ENCODE measurements at regions not wholly inside any gene's neighbourhood (a gene's known extent, or its start where the extent isn't known, plus 50 kb on each side); places are given as distances from the start of the nearest gene placed in this dataset.

DNA sequence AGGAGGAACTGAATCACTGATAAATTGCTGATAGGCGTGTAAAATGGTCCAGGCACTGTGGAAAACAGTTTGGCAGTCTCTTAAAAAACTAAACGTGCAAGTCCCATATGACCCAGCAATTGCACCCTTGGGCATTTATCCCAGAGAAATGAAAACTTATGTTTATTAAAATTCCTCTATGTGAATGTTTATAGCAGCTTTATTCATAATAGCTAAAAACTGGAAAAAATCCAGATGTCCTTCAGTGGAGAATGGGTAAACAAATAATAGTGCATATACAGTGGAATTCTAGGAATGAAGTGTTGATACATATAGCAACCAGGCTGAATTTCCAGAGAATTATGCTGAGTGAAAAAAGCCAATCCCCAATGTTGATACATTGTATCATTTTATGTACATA, 482.2 kb upstream of the PDZRN3 start:
- no peak for DNase-seq
- no peaks in the 10 kb centered on the region for H3K27me3 Mint-ChIP-seq (ENCODE audit: low read depth in 3 of 3)
- H3K4me3 Mint-ChIP-seq = no peak overlapping the region
- no peaks in the 10 kb centered on the region for H3K36me3 Mint-ChIP-seq
- peaks cover under 1 to 33% (median 17%) of the 10 kb centered on the region in 6 donors for H3K9me3 Mint-ChIP-seq
- no peak overlapping the region for H3K27ac Mint-ChIP-seq
- H3K4me1 Mint-ChIP-seq = no peaks in the 10 kb centered on the region

DNA sequence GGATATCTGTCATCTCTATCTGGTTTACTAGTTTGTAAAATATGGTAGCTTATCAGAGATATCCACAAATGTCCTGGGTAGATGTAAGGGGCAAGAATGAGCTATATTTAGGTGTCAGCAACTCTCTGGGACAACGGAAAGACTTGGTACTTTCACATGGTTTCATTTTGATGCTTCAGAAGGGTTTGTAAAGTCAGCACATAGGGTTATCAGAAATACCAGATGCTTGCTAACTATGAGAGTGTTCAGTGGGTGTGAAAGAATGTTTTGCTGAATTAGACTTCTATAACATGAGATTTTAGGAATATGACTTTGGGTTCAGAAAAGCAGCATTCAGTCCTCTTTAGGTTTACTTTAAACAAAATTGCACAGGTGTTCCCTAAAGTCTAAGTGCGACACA, 466.5 kb upstream of the PDZRN3 start:
- Mint-ChIP-seq H3K27me3 (ENCODE audit: low read depth in 3 of 3) (no peaks in the 10 kb centered on the region), H3K9me3 (peaks cover 2 to 38% (median 16%) of the 10 kb centered on the region in 6 donors), H3K4me1 (no peaks in the 10 kb centered on the region), H3K36me3 (no peaks in the 10 kb centered on the region), H3K27ac (no peak overlapping the region), H3K4me3 (no peak overlapping the region)
- DNase-seq = no peak

DNA sequence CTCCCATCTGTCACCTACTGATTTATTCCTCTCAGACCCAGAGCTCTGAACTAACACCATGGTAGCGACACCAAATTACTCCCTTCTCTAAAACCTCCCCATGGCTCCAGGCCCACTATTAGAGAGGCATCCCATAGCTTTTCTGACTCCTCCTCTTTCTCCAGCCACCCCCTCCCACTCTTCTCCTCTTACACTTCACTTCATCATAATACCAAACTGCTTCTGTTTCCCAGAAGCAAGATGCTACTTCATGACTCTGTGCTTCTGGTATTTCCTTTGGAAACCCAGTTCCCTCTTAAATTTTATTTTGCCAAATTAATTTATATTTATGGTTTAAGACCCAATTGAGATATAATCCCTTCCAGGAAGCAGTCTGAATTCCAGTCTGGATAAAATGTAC, 465.1 kb upstream of the PDZRN3 start:
- Mint-ChIP-seq H3K4me3 (no peak overlapping the region), H3K36me3 (no peaks in the 10 kb centered on the region)

DNA sequence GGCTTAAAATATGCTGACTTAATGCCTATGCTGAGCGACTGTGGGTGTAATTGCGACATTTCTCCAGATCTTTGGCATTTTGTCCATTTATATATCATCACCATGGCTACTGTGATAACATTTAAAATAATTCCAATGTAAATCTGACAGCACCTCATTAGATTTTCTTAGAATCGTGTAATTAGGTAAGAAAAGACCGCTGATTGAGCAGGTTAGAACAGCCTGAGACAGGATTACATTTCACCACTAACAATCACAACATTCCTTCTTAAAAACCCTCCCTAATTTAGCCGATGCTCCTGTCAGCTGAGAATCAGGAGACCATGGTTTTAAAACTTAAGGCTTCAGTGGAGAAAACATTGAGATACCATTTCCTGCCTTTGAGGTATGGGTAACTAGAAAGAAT, 455.3 kb upstream of the PDZRN3 start:
- Mint-ChIP-seq H3K4me1 (no peaks in the 10 kb centered on the region), H3K27me3 (ENCODE audit: low read depth in 3 of 3) (no peaks in the 10 kb centered on the region), H3K36me3 (no peaks in the 10 kb centered on the region), H3K27ac (no peak overlapping the region), H3K9me3 (peaks cover 7 to 40% (median 16%) of the 10 kb centered on the region in 6 donors), H3K4me3 (no peak overlapping the region)
- DNase-seq = no peak

More for the DNA sequence above, 465.1 kb upstream of the PDZRN3 start:
- Mint-ChIP-seq H3K27me3 (ENCODE audit: low read depth in 3 of 3) (no peaks in the 10 kb centered on the region), H3K9me3 (peaks cover 2 to 39% (median 17%) of the 10 kb centered on the region in 6 donors), H3K4me1 (no peaks in the 10 kb centered on the region), H3K27ac (no peak overlapping the region)
- DNase-seq = no peak

DNA sequence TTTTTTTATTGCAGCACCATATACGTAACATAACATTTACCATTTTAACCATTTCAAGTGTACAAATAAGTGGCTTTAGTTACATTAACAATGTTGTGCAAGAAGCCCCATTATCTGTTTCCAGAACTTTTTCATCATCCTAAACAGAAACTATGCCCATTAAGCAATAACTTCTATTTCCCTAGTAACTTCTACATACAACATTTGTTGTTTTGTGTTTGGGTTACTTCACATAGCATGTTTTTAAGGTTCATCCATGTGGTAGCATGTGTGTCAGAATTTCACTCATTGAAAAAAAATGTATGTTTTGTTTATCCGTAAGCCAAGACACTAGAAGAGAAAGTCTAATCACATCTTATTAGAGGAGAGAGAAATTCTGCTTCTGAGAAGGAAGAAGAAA, 450.5 kb upstream of the PDZRN3 start:
- Mint-ChIP-seq H3K27ac (no peak overlapping the region), H3K4me3 (no peak overlapping the region), H3K36me3 (no peaks in the 10 kb centered on the region), H3K9me3 (peaks cover 7 to 39% (median 9%) of the 10 kb centered on the region in 6 donors), H3K27me3 (ENCODE audit: low read depth in 3 of 3) (peaks cover 0 to 2% (median 0%) of the 10 kb centered on the region in 3 donors), H3K4me1 (no peaks in the 10 kb centered on the region)
- DNase-seq = no peak

DNA sequence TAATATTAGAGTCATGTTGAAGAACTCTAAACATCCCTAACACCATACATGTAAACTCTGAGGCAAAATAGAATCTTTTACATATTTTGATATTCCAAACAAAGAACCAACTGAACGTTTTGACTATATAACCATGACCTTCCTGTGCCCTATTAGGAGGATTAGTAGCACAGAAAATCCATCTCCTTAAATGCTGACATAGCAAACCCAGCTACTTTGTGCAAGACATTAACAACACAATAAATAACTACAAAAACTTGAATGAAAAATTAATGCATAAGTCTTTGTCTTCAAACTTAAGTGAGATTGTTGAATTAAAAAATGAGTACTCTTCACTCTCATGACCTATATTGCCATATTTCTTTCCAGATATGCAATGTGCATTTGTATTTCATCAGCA, 450.0 kb upstream of the PDZRN3 start:
- H3K27me3 Mint-ChIP-seq (ENCODE audit: low read depth in 3 of 3) = peaks cover 0 to 2% (median 0%) of the 10 kb centered on the region in 3 donors
- no peaks in the 10 kb centered on the region for H3K36me3 Mint-ChIP-seq
- DNase-seq = no peak
- no peaks in the 10 kb centered on the region for H3K4me1 Mint-ChIP-seq
- no peak overlapping the region for H3K4me3 Mint-ChIP-seq
- H3K27ac Mint-ChIP-seq = no peak overlapping the region
- H3K9me3 Mint-ChIP-seq = peaks cover 6 to 43% (median 10%) of the 10 kb centered on the region in 6 donors

DNA sequence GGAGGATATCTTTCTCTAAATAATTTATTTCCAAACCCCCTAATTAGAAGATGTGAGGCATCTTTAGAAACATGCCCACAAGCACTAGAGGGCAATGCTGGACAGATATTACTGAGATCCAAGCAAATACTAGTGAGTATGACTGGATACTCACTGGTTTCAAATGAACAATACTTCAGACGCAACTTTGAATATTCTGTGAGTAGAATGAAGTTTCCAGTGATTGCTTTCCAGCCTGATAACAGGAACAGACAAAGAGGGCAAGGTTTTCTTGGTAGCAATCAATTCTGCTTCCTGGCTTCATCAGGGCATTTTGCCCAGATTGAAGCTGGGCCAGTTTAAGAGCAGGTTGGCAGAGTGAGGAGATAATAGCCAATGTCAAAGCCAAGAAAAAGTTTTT, 442.6 kb upstream of the PDZRN3 start:
- Mint-ChIP-seq H3K4me3 (no peak overlapping the region), H3K4me1 (no peaks in the 10 kb centered on the region), H3K36me3 (no peaks in the 10 kb centered on the region), H3K9me3 (peaks cover 2 to 46% (median 12%) of the 10 kb centered on the region in 6 donors), H3K27me3 (ENCODE audit: low read depth in 3 of 3) (peaks cover 0 to 2% (median 1%) of the 10 kb centered on the region in 3 donors), H3K27ac (no peak overlapping the region)
- DNase-seq = no peak

DNA sequence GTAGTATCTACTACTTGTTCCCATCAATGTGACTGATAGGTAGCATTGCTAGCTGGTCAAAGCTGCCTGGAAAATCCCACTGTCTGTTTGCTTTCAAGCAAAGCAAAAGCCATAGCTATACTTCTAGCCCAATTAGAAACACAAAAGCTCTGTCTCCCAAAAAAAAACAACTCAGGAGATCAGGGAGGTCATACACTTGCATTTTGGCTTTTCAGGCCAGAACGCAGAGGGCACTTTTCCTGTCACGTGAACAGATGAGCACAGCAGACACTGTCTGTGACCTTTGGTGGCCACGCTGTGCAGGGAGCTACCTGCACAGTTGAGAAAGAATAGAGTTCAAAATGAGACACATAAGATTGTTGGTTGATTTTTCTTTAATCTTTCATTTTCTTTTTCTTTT, 441.7 kb upstream of the PDZRN3 start:
- DNase-seq = no peak
- Mint-ChIP-seq H3K4me3 (no peak overlapping the region), H3K27ac (no peak overlapping the region), H3K27me3 (ENCODE audit: low read depth in 3 of 3) (peaks cover 0 to 2% (median 1%) of the 10 kb centered on the region in 3 donors), H3K4me1 (no peaks in the 10 kb centered on the region), H3K36me3 (no peaks in the 10 kb centered on the region), H3K9me3 (peaks cover 4 to 46% (median 12%) of the 10 kb centered on the region in 6 donors)

DNA sequence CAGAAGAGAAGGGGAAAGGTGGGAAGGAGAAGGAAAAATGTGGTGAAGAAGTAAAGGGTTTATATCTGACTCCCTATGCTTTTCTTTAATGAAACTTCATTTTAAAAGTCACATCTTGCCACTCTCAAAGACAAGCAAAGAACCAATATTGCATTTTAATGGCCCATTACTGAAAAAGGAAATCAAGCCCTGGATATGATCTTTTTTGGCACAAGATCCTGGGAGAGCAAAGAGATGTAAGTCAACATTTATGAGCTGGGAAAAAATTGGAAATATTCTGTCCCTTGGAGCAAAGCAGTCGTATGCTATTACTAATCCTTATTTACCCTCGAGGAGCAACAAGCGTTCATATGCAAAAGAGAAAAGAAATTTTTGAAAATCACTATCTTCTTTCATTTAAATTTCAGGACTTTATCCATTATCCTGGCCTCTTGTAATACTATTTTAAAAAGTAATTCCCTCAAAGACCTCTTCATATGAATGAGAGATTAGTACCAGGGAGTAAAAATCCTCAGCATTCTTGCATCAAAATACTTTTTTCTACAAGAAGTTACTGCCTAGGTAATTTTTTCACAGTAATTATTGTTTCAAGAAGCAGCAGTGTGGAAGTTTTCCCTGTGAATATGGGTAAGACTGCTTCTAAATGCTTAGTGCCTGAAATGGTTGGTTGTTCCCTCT, 435.3 kb upstream of the PDZRN3 start:
- Mint-ChIP-seq H3K36me3 (no peaks in the 10 kb centered on the region), H3K9me3 (peaks cover 5 to 50% (median 9%) of the 10 kb centered on the region in 6 donors), H3K4me3 (no peak overlapping the region), H3K4me1 (no peaks in the 10 kb centered on the region), H3K27ac (no peak overlapping the region), H3K27me3 (ENCODE audit: low read depth in 3 of 3) (peaks cover 0 to 2% (median 0%) of the 10 kb centered on the region in 3 donors)
- no peak for DNase-seq

DNA sequence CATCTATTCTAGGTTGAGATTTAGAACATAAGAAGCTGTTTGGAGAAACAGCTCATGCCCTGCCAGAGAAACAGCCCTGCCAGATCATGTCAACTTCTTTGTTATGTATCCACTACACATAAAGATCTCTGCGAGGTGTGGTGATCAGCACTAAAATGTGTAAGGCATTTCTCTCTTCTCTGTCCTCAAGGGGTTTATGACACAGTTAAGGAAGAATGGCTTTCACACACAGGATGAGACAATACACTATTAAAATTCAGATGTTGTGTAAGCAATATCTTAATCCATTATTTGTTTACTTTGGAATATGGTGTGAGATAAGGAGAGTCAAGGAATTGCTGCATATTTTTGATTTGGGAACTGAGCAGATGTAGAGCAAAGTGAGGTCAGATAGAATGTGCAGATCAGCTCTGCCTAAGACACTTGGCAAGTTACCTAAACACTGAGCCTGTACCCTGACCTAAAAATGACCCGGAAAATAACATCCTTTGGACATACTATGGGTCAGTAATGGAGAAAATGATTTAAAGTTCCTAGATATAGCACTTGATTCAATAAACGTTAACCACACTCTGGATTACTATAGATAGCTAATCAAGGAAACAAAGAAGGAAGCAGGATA, 434.7 kb upstream of the PDZRN3 start:
- H3K4me1 Mint-ChIP-seq = no peaks in the 10 kb centered on the region
- DNase-seq = no peak
- H3K4me3 Mint-ChIP-seq = no peak overlapping the region
- H3K36me3 Mint-ChIP-seq = no peaks in the 10 kb centered on the region
- peaks cover 0 to 2% (median 0%) of the 10 kb centered on the region in 3 donors for H3K27me3 Mint-ChIP-seq (ENCODE audit: low read depth in 3 of 3)
- peaks cover 5 to 56% (median 11%) of the 10 kb centered on the region in 6 donors for H3K9me3 Mint-ChIP-seq
- no peak overlapping the region for H3K27ac Mint-ChIP-seq

DNA sequence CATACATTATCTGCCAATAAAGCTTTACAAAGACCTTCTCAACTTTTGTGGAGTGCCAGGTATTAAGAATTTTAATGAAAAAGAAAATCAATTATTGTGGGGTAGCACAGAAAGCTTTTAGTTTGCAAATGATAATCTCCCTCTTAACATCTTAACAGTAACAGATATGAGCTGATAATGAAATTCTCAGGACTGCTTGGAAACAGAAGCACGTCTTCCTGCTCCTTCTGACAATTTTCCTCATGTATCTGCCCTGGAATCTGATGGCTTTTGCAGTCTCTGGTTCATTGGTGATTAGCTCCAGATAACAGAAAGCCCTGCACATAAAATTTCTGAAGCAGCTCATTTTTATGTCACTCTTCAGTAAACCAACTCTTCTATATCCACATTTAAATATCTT, 432.4 kb upstream of the PDZRN3 start:
- Mint-ChIP-seq H3K27me3 (ENCODE audit: low read depth in 3 of 3) (peaks cover 0 to 2% (median 0%) of the 10 kb centered on the region in 3 donors), H3K36me3 (no peaks in the 10 kb centered on the region), H3K9me3 (peaks cover 6 to 52% (median 16%) of the 10 kb centered on the region in 6 donors), H3K4me1 (no peaks in the 10 kb centered on the region), H3K4me3 (no peak overlapping the region), H3K27ac (no peak overlapping the region)
- DNase-seq = no peak

DNA sequence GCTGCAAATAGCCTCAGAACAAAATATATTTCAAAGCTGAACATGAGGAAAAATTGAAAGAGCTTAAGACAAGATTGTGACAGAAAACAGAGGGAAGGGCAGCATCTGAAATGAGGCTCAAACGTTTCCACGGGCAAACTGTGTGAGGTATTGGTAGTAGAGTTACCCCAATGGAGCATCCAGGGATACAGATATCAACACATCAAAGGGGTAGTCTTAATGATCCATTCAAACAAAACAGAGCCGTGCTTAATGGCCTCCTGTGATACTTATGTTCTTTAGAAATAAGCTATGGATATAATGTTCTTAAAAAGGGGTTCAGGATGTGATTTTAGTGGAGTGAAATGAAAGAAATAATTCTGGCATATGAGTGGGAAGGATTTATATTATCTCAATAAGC, 430.3 kb upstream of the PDZRN3 start:
- peaks cover 6 to 49% (median 17%) of the 10 kb centered on the region in 6 donors for H3K9me3 Mint-ChIP-seq
- H3K36me3 Mint-ChIP-seq = no peaks in the 10 kb centered on the region
- no peaks in the 10 kb centered on the region for H3K27me3 Mint-ChIP-seq (ENCODE audit: low read depth in 3 of 3)
- DNase-seq = no peak
- H3K27ac Mint-ChIP-seq = no peak overlapping the region
- no peak overlapping the region for H3K4me3 Mint-ChIP-seq
- no peaks in the 10 kb centered on the region for H3K4me1 Mint-ChIP-seq

DNA sequence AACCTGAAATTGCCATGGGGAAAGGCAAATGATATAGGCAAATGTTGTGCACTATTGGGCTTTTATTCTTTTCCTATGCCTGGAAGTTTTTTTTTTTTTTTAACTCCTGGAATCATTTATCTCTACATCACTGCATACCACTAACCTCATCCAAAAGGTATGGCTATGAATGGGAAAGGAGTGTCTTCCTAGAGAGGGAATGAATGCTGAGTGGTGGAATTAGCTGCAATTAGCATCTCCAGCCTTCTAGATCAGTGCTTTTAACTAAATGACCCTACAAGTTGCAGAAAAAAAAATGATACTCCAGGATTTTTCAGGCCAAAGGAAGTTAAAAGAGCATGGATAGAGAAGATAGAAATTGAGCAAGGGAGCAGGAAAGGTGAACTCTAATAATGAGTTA, 429.8 kb upstream of the PDZRN3 start:
- peaks cover 6 to 44% (median 17%) of the 10 kb centered on the region in 6 donors for H3K9me3 Mint-ChIP-seq
- H3K4me3 Mint-ChIP-seq = no peak overlapping the region
- H3K27ac Mint-ChIP-seq = no peak overlapping the region
- H3K27me3 Mint-ChIP-seq (ENCODE audit: low read depth in 3 of 3) = no peaks in the 10 kb centered on the region
- DNase-seq = no peak
- H3K4me1 Mint-ChIP-seq = no peaks in the 10 kb centered on the region
- no peaks in the 10 kb centered on the region for H3K36me3 Mint-ChIP-seq

DNA sequence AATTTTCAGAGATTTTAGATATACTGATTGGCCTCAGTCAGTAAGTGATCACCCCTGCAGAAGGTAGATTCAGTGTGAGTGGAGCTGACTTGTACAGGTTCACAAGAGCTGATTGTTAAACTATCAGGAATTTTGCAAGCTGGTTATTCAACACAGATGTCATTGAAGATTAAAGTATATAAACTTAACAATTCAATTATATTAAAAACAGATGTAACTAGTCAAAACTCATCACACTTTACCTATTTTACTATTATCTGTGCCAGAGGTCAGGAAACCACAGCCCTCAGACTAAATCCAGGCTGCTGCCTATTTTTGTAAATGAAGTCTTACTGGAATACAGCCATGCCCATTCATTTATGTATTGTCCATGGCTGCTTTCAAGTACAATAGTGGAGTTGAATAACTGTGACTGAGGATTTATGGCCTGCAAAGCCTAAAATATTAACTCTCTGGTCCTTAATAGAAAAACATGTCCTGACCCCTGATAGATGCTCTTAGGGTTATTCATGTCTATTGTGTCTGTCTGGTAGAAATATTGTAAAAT, 429.3 kb upstream of the PDZRN3 start:
- H3K36me3 Mint-ChIP-seq = no peaks in the 10 kb centered on the region
- H3K27ac Mint-ChIP-seq = no peak overlapping the region
- H3K9me3 Mint-ChIP-seq = peaks cover 7 to 38% (median 16%) of the 10 kb centered on the region in 6 donors
- no peak overlapping the region for H3K4me3 Mint-ChIP-seq
- H3K27me3 Mint-ChIP-seq (ENCODE audit: low read depth in 3 of 3) = no peaks in the 10 kb centered on the region
- no peaks in the 10 kb centered on the region for H3K4me1 Mint-ChIP-seq
- DNase-seq = no peak

All from immature natural killer cell (primary cell).